ENCODE measurements at regions not wholly inside any gene's neighbourhood (a gene's known extent, or its start where the extent isn't known, plus 50 kb on each side); places are given as distances from the start of the nearest gene placed in this dataset.

GRCh38 chr2:67952066-67952465 lies 110.7 kb downstream of the C1D start:
- TF ChIP-seq, protein P1, sequence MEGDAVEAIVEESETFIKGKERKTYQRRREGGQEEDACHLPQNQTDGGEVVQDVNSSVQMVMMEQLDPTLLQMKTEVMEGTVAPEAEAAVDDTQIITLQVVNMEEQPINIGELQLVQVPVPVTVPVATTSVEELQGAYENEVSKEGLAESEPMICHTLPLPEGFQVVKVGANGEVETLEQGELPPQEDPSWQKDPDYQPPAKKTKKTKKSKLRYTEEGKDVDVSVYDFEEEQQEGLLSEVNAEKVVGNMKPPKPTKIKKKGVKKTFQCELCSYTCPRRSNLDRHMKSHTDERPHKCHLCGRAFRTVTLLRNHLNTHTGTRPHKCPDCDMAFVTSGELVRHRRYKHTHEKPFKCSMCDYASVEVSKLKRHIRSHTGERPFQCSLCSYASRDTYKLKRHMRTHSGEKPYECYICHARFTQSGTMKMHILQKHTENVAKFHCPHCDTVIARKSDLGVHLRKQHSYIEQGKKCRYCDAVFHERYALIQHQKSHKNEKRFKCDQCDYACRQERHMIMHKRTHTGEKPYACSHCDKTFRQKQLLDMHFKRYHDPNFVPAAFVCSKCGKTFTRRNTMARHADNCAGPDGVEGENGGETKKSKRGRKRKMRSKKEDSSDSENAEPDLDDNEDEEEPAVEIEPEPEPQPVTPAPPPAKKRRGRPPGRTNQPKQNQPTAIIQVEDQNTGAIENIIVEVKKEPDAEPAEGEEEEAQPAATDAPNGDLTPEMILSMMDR (IDR thresholded peaks at IDR 0.05), result no peak
- TF ChIP-seq EP300 (IDR thresholded peaks at IDR 0.05) (no peak), POLR2A (IDR thresholded peaks at IDR 0.05; ENCODE audit: low read depth) (no peak), POLR2AphosphoS5 (IDR thresholded peaks at IDR 0.05) (no peak)
